Adrenal gland (tissue), 5 donors: ENCODE measurements at regions not wholly inside any gene's neighbourhood (a gene's known extent, or its start where the extent isn't known, plus 50 kb on each side); places are given as distances from the start of the nearest gene placed in this dataset.

ENCODE experiments used
- POLR2A ChIP-seq, 2 donors: fragments of 450-650 bp; IDR thresholded peaks; one replicate each; pipeline ENCODE4 v1.6.1; 2017; ENCODE audit warnings: antibody characterized with exemption in 2 of 2, mild to moderate bottlenecking in 2 of 2, moderate library complexity in 1 of 2
- TF ChIP-seq, protein P1 (sequence below), 6 experiments: fragments of 450-650 bp in 4 of 6; fragments of 200-600 bp in 2 of 6; sonication (generic) in 1 of 6; IDR thresholded peaks; 1 replicate in 5 of 6; 2 replicates in 1 of 6; pipeline versions ENCODE4 v1.5.1 to v1.8.0; 2016 to 2021; ENCODE audit warnings: antibody characterized with exemption in 6 of 6, mild to moderate bottlenecking in 2 of 6, moderate library complexity in 1 of 6
- donor health status: DM: no; HTN: no; CAD: no.

DNA sequence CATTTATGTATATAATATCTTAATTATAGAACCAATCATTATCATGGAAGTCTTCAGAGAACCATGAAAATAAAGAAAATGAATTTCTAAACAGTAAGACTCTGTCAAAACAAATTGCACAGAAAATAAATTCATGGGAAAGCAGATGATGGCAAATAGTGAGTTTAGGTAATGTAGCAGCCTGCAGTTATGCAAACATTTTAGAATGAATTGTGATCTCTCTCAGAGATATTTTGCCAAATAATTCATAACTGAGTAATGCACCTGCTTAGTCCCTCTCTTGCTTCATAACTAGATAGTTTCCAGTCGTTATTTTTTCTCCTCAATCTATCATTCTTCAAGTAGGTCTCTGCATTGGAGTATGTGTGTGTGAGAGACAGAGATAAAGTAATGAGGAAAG, 492.7 kb upstream of the THBS1 start:
- TF ChIP-seq, protein P1, sequence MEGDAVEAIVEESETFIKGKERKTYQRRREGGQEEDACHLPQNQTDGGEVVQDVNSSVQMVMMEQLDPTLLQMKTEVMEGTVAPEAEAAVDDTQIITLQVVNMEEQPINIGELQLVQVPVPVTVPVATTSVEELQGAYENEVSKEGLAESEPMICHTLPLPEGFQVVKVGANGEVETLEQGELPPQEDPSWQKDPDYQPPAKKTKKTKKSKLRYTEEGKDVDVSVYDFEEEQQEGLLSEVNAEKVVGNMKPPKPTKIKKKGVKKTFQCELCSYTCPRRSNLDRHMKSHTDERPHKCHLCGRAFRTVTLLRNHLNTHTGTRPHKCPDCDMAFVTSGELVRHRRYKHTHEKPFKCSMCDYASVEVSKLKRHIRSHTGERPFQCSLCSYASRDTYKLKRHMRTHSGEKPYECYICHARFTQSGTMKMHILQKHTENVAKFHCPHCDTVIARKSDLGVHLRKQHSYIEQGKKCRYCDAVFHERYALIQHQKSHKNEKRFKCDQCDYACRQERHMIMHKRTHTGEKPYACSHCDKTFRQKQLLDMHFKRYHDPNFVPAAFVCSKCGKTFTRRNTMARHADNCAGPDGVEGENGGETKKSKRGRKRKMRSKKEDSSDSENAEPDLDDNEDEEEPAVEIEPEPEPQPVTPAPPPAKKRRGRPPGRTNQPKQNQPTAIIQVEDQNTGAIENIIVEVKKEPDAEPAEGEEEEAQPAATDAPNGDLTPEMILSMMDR (IDR thresholded peaks at IDR 0.05): no peak
- TF ChIP-seq POLR2A (IDR thresholded peaks at IDR 0.05): no peak
